Activated CD8-positive, alpha-beta memory T cell treated with anti-CD3 and anti-CD28 coated beads, Interleukin-2, amount 10 ng/mL, durations not matched to agents 7 days and 5 days (primary cell): ENCODE measurements at regions not wholly inside any gene's neighbourhood (a gene's known extent, or its start where the extent isn't known, plus 50 kb on each side); places are given as distances from the start of the nearest gene placed in this dataset.

Experiments used
- ATAC-seq: fragments of 150-1000 bp; cut with Tn5 transposase; one replicate; pipeline ENCODE4 v1.10.0; 2021; ENCODE audit warnings: moderate library complexity
- CTCF ChIA-PET: fragments of 350-600 bp; sonication (Branson Sonifier 250); formaldehyde crosslinking; loops from one replicate; lab custom pipeline; 2021; ENCODE audit warnings: antibody characterized with exemption; lab: Charles Lee
- DNase-seq: peaks from one replicate; pipeline ENCODE4 v3.0.0-alpha.2; 2020
- H3K27ac Mint-ChIP-seq: one replicate; pipeline ENCODE4 v1.8.0; 2021; ENCODE audit warnings: mild to moderate bottlenecking, mixed read lengths
- H3K27me3 Mint-ChIP-seq: one replicate; pipeline ENCODE4 v1.8.0; 2021; ENCODE audit warnings: mixed read lengths
- H3K36me3 Mint-ChIP-seq: one replicate; pipeline ENCODE4 v1.8.0; 2021; ENCODE audit warnings: mild to moderate bottlenecking, mixed read lengths
- H3K4me1 Mint-ChIP-seq: one replicate; pipeline ENCODE4 v1.8.0; 2021; ENCODE audit warnings: mixed read lengths
- H3K4me3 Mint-ChIP-seq: one replicate; pipeline ENCODE4 v1.8.0; 2021; ENCODE audit warnings: mild to moderate bottlenecking, moderate library complexity, mixed read lengths
- H3K9me3 Mint-ChIP-seq: one replicate; pipeline ENCODE4 v1.8.0; 2022; ENCODE audit warnings: low read depth, mixed read lengths

DNA sequence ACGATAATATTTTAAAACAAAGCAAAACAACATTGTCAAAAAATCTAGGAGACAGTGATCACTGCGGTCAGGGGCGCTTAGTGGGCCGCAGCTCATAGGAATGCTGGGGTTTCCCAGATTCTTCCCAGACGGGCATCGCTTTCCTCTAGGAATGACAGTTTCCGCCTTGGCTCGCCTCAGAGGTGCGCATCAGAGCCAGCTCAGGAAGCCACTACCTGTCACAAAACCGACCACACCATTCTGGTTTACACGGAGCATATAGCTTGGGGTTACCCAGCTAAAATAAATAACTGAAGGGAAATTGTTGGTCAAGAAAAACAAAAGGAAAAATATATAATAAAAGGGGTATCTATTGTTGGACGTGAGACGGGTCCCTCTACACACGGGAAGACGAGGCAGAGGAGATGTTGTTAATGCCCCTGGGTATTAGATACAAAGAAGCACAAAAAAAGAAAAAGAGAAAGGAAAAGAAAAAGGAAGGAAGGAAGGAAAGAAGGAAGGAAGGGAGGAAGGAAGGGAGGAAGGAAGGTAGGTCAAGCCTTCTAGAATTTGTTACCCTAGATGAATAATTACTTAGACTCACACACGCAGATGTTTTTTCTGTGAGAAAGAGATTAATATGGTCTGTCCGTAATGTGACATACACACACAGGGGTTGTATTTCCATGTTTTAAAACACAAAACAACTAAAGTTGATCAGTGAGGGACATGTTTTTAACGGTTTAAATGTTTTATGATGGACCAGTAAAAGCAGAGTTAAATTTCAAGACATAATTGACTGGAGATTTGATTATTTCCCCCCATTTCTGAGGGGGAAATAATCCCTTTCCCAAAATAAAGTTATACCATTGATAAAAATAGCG is 292.4 kb upstream of the NFE2L3 start:
- Mint-ChIP-seq H3K4me3 (peak overlapping the region; percentile 6), H3K27ac (no peak overlapping the region), H3K4me1 (peaks cover 49% of the 10 kb centered on the region), H3K36me3 (peaks cover 12% of the 10 kb centered on the region), H3K9me3 (no peaks in the 10 kb centered on the region), H3K27me3 (peaks cover 36% of the 10 kb centered on the region)
- CTCF ChIA-PET = interaction anchor here (0.6 to 0.7 kb wide), 2 partner anchors 314 to 1333 kb away, joined by 4 to 5 read pairs; no protein-coding TSS in a partner anchor
- no peak for ATAC-seq
- DNase-seq = no peak

DNA sequence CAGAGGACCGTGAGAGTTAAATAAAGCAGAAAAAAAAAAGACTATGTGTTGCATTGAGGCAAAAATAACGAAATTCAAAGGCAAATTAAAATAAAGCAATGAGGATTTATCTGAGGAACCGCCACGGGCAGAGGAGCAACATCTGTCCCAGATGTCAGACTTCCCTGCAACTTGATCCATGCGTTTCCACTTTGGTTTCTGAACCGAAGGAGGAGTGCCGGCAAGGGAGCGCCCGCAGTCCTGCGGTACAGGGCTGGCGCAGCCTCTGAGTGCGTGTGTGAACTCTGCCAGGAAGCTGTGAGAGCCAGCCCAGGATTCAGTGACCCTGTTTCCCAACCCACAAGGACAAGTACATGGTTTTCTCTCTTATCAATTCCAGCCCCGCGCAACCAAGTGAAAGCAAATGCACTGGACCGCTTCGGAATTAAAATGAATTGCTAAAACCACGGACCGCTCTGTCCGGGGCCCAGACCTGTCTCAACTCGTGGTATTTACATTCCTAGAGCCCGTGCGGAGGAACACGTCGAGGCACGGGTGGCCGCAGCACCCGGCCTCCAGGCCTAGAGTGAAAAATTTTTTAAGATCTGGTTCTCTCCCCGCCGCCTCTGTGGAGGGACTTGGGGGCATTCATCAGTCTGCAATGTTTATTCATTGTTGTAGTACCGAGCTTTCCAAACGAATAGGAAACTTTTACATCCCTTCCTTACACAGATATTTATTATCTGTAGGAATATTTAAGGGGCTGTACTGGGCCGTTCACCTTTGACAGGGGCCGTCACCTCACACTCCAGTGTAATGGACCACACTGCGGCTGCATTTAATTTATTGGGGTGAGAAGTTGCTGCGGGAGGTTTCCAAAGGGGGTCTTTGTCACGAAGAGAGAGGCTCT is 291.5 kb upstream of the NFE2L3 start:
- DNase-seq = no peak
- CTCF ChIA-PET = interaction anchor here (2.6 kb wide), 1 partner anchor 9 kb away, joined by 16 read pairs; no protein-coding TSS in a partner anchor
- peaks cover 12% of the 10 kb centered on the region for H3K36me3 Mint-ChIP-seq
- H3K27me3 Mint-ChIP-seq = peaks cover 36% of the 10 kb centered on the region
- H3K9me3 Mint-ChIP-seq = no peaks in the 10 kb centered on the region
- no peak overlapping the region for H3K27ac Mint-ChIP-seq
- H3K4me3 Mint-ChIP-seq = peak overlapping the region; percentile 9
- ATAC-seq = no peak
- peaks cover 43% of the 10 kb centered on the region for H3K4me1 Mint-ChIP-seq

GRCh38 chr7:25861164-25861496 is 290.9 kb upstream of the NFE2L3 start:
- Mint-ChIP-seq H3K27me3 (peaks cover 39% of the 10 kb centered on the region), H3K4me1 (peaks cover 41% of the 10 kb centered on the region), H3K36me3 (peaks cover 12% of the 10 kb centered on the region), H3K4me3 (peak overlapping the region; percentile 78), H3K9me3 (no peaks in the 10 kb centered on the region), H3K27ac (peak overlapping the region; percentile 85)
- ATAC-seq (no peak), DNase-seq (no peak)
- CTCF ChIA-PET = interaction anchor here (1.7 to 2.6 kb wide), 2 partner anchors 10 to 34 kb away, joined by 4 to 16 read pairs; no protein-coding TSS in a partner anchor

GRCh38 chr7:25861601-25862260 is 290.3 kb upstream of the NFE2L3 start:
- peaks cover 12% of the 10 kb centered on the region for H3K36me3 Mint-ChIP-seq
- peak overlapping the region; percentile 78 for H3K4me3 Mint-ChIP-seq
- peaks cover 41% of the 10 kb centered on the region for H3K4me1 Mint-ChIP-seq
- no peak for DNase-seq
- CTCF ChIA-PET = interaction anchor here (0.7 to 2.6 kb wide), 9 partner anchors 10 to 1299 kb away, joined by 3 to 16 read pairs (median 3); no protein-coding TSS in a partner anchor
- peak overlapping the region; percentile 85 for H3K27ac Mint-ChIP-seq
- no peaks in the 10 kb centered on the region for H3K9me3 Mint-ChIP-seq
- peaks cover 45% of the 10 kb centered on the region for H3K27me3 Mint-ChIP-seq
- ATAC-seq = no peak

- no peaks in the 10 kb centered on the region for H3K9me3 Mint-ChIP-seq
- H3K4me3 Mint-ChIP-seq = peak overlapping the region; percentile 78
- DNase-seq (peak; percentile 99), ATAC-seq (peak; percentile 92)
- CTCF ChIA-PET = interaction anchor here (0.7 to 2.6 kb wide), 9 partner anchors 11 to 1299 kb away, joined by 3 to 16 read pairs (median 3); no protein-coding TSS in a partner anchor
- peaks cover 12% of the 10 kb centered on the region for H3K36me3 Mint-ChIP-seq
- H3K4me1 Mint-ChIP-seq = peaks cover 41% of the 10 kb centered on the region
- H3K27me3 Mint-ChIP-seq = peaks cover 49% of the 10 kb centered on the region
- H3K27ac Mint-ChIP-seq = peak overlapping the region; percentile 85
Observed at GRCh38 chr7:25862261-25863004, 289.6 kb upstream of the NFE2L3 start.

GRCh38 chr7:25863005-25863728 is 288.8 kb upstream of the NFE2L3 start:
- ATAC-seq (no peak), DNase-seq (no peak)
- no peaks in the 10 kb centered on the region for H3K9me3 Mint-ChIP-seq
- peaks cover 12% of the 10 kb centered on the region for H3K36me3 Mint-ChIP-seq
- CTCF ChIA-PET = interaction anchor here (0.8 to 2.6 kb wide), 5 partner anchors 12 to 502 kb away, joined by 3 to 16 read pairs (median 4); no protein-coding TSS in a partner anchor
- H3K27ac Mint-ChIP-seq = peak overlapping the region; percentile 85
- peak overlapping the region; percentile 78 for H3K4me3 Mint-ChIP-seq
- H3K4me1 Mint-ChIP-seq = peaks cover 41% of the 10 kb centered on the region
- peaks cover 55% of the 10 kb centered on the region for H3K27me3 Mint-ChIP-seq

- Mint-ChIP-seq H3K4me1 (peaks cover 38% of the 10 kb centered on the region), H3K4me3 (no peak overlapping the region), H3K27me3 (peaks cover 61% of the 10 kb centered on the region), H3K36me3 (peaks cover 12% of the 10 kb centered on the region), H3K9me3 (no peaks in the 10 kb centered on the region), H3K27ac (no peak overlapping the region)
- ATAC-seq (no peak), DNase-seq (no peak)
- CTCF ChIA-PET = interaction anchor here (0.9 to 1.7 kb wide), 2 partner anchors 12 to 31 kb away, joined by 3 to 5 read pairs; no protein-coding TSS in a partner anchor
Observed at GRCh38 chr7:25863729-25864110, 288.3 kb upstream of the NFE2L3 start.

GRCh38 chr7:25864511-25864910 is 287.5 kb upstream of the NFE2L3 start:
- ATAC-seq = no peak
- Mint-ChIP-seq H3K4me3 (no peak overlapping the region), H3K27ac (no peak overlapping the region)

GRCh38 chr7:25864943-25865751 is 286.9 kb upstream of the NFE2L3 start:
- H3K27ac Mint-ChIP-seq = no peak overlapping the region
- peaks cover 27% of the 10 kb centered on the region for H3K4me1 Mint-ChIP-seq
- no peaks in the 10 kb centered on the region for H3K9me3 Mint-ChIP-seq
- ATAC-seq (no peak), DNase-seq (no peak)
- peaks cover 75% of the 10 kb centered on the region for H3K27me3 Mint-ChIP-seq
- no peak overlapping the region for H3K4me3 Mint-ChIP-seq
- CTCF ChIA-PET = interaction anchor here (1.7 to 1.8 kb wide), 2 partner anchors 13 to 23 kb away, joined by 5 read pairs; no protein-coding TSS in a partner anchor
- no peaks in the 10 kb centered on the region for H3K36me3 Mint-ChIP-seq

More at GRCh38 chr7:25864511-25864910, 287.5 kb upstream of the NFE2L3 start:
- Mint-ChIP-seq H3K4me1 (peaks cover 32% of the 10 kb centered on the region), H3K9me3 (no peaks in the 10 kb centered on the region), H3K27me3 (peaks cover 69% of the 10 kb centered on the region), H3K36me3 (peaks cover 5% of the 10 kb centered on the region)
- DNase-seq = no peak
- CTCF ChIA-PET = interaction anchor here (0.9 to 1.8 kb wide), 3 partner anchors 13 to 31 kb away, joined by 3 to 5 read pairs (median 5); no protein-coding TSS in a partner anchor

- DNase-seq (no peak), ATAC-seq (no peak)
- H3K9me3 Mint-ChIP-seq = no peaks in the 10 kb centered on the region
- peaks cover 76% of the 10 kb centered on the region for H3K27me3 Mint-ChIP-seq
- H3K4me1 Mint-ChIP-seq = no peaks in the 10 kb centered on the region
- H3K36me3 Mint-ChIP-seq = no peaks in the 10 kb centered on the region
- no peak overlapping the region for H3K4me3 Mint-ChIP-seq
- CTCF ChIA-PET = interaction anchor here (1.1 to 1.4 kb wide), 2 partner anchors 24 to 222 kb away, joined by 3 read pairs; no protein-coding TSS in a partner anchor
- H3K27ac Mint-ChIP-seq = no peak overlapping the region
Observed at GRCh38 chr7:25868509-25868908, 283.5 kb upstream of the NFE2L3 start.

DNA sequence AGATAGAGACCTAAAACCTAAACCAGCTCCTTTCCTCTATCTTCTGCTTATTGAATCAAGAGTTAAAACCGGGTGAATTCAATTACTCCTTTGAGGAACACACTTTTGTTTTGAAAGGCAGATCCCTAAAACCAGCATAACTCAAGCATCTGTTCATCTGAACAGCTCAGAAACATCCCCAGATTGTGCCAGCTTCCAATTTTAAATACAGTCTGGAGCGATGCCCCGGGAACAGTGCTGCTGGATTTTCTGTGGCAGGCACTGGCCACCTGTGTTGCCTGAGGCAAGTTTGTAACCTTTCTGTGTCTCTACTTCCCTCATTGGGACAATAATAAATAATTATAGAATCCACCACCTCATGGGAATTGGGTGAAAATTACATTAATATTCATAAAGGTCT is 281.4 kb upstream of the NFE2L3 start:
- H3K27ac Mint-ChIP-seq = no peak overlapping the region

More for the DNA sequence above, 281.4 kb upstream of the NFE2L3 start:
- H3K4me3 Mint-ChIP-seq = no peak overlapping the region
- no peak for DNase-seq
- H3K9me3 Mint-ChIP-seq = no peaks in the 10 kb centered on the region
- peaks cover 80% of the 10 kb centered on the region for H3K27me3 Mint-ChIP-seq
- CTCF ChIA-PET = no interaction called here
- no peaks in the 10 kb centered on the region for H3K4me1 Mint-ChIP-seq
- no peak for ATAC-seq
- no peaks in the 10 kb centered on the region for H3K36me3 Mint-ChIP-seq
